ENCODE measurements at regions not wholly inside any gene's neighbourhood (a gene's known extent, or its start where the extent isn't known, plus 50 kb on each side); places are given as distances from the start of the nearest gene placed in this dataset.

DNA sequence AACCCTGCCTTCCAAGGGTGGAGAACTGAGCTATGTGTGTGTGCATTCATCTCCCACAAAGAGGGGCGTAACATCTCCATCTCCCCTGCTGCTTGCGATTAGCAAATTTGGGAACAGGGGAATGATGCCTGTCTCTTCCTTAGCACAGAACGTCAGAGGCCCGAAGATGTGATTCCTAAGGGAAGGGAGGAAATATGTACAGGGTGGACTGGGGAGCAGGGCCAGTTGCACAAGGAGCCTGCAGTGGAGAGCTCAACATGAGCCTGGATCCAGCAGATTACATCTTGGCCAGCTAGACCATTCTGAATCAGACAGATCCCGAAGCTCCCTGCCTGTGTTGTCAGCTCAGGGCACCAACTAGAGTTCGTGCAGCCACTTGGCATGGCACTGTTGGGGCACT lies 118.1 kb downstream of the NGF start:
- Histone ChIP-seq H3K4me3 (ENCODE audit: insufficient read depth, low read depth, low read length) (no peak overlapping the region), H2AK9ac (replicated peaks; ENCODE audit: low read depth, low read length, poor library complexity) (no peak overlapping the region), H3K4ac (ENCODE audit: low read depth, low read length) (0 out of 2 replicates have a peak overlapping the region, but pooled peaks have one; percentile 16), H3K14ac (replicated peaks; ENCODE audit: low read depth, low read length) (no peak overlapping the region), H3K18ac (ENCODE audit: low read depth, low read length) (no peak overlapping the region), H4K91ac (ENCODE audit: insufficient read depth, low read depth, low read length) (peak overlapping the region; percentile 23), H3K27me3 (ENCODE audit: control insufficient read depth, insufficient read depth, low read length) (no peaks in the 10 kb centered on the region), H3K56ac (ENCODE audit: extremely low read depth, insufficient read depth, low read length) (no peak overlapping the region), H2AK5ac (ENCODE audit: low read depth, low read length) (no peak overlapping the region), H3K36me3 (ENCODE audit: control insufficient read depth, insufficient read depth, low read length) (no peaks in the 10 kb centered on the region), H3K23ac (ENCODE audit: low read depth, low read length) (no peak overlapping the region), H4K5ac (ENCODE audit: low read depth, low read length) (no peak overlapping the region), H3K9me3 (ENCODE audit: control insufficient read depth, insufficient read depth, low read length) (no peaks in the 10 kb centered on the region), H2BK120ac (ENCODE audit: low read depth, low read length) (peak overlapping the region; percentile 43; the same call in 1 of the 2 replicates), H2AFZ (replicated peaks; ENCODE audit: low read length, poor library complexity) (no peak overlapping the region), H3K9me1 (ENCODE audit: insufficient read depth, low read length) (0 out of 2 replicates have a peak, but pooled peaks cover 2% of the 10 kb centered on the region), H4K8ac (ENCODE audit: low read depth in 2 of 2, low read length in 2 of 2) (no peak overlapping the region), H2BK20ac (ENCODE audit: low read depth, low read length) (no peak overlapping the region), H3K9ac (ENCODE audit: low read depth, low read length) (no peak overlapping the region), H2BK5ac (ENCODE audit: low read depth, low read length, poor library complexity, severe bottlenecking) (no peak overlapping the region), H3K27ac (ENCODE audit: insufficient read depth, low read length) (no peak overlapping the region), H3K4me1 (ENCODE audit: control insufficient read depth, insufficient read depth, low read length) (peaks cover 4% of the 10 kb centered on the region; the same call in 1 of the 2 replicates), H3K79me1 (ENCODE audit: low read depth in 1 of 2, low read length in 2 of 2) (no peaks in the 10 kb centered on the region), H2BK15ac (ENCODE audit: low read depth, low read length) (no peak overlapping the region), H3K4me2 (ENCODE audit: low read depth, low read length) (no peak overlapping the region), H4K20me1 (ENCODE audit: insufficient read depth, low read length) (no peaks in the 10 kb centered on the region)
- intact Hi-C loops (cut with micrococcal nuclease), result no loop called here
- DNase-seq, result no peak
- no peak for TF ChIP-seq POLR2A (IDR thresholded peaks at IDR 0.05; ENCODE audit: low read depth, low read length)
- TF ChIP-seq, protein P1, sequence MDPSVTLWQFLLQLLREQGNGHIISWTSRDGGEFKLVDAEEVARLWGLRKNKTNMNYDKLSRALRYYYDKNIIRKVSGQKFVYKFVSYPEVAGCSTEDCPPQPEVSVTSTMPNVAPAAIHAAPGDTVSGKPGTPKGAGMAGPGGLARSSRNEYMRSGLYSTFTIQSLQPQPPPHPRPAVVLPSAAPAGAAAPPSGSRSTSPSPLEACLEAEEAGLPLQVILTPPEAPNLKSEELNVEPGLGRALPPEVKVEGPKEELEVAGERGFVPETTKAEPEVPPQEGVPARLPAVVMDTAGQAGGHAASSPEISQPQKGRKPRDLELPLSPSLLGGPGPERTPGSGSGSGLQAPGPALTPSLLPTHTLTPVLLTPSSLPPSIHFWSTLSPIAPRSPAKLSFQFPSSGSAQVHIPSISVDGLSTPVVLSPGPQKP (IDR thresholded peaks at IDR 0.05; ENCODE audit: borderline replicate concordance, low read depth, low read length), result no peak
- TF ChIP-seq USF2 (IDR thresholded peaks at IDR 0.05; ENCODE audit: low read depth, low read length), result no peak
- no peak for TF ChIP-seq CHD1 (IDR thresholded peaks at IDR 0.05; ENCODE audit: low read depth, low read length)
- no peak for TF ChIP-seq CTCF (conservative IDR thresholded peaks at IDR 0.05; ENCODE audit: low read depth, low read length)
- TF ChIP-seq FOS (IDR thresholded peaks at IDR 0.05; ENCODE audit: low read depth, low read length), result no peak
- no peak for TF ChIP-seq RFX5 (IDR thresholded peaks at IDR 0.05; ENCODE audit: low read depth, low read length)
- no peak for TF ChIP-seq MXI1 (IDR thresholded peaks at IDR 0.05; ENCODE audit: borderline replicate concordance, low read depth, low read length)
- TF ChIP-seq CEBPB (IDR thresholded peaks at IDR 0.05; ENCODE audit: low read depth, low read length), result no peak
- no peak for TF ChIP-seq RCOR1 (IDR thresholded peaks at IDR 0.05; ENCODE audit: insufficient replicate concordance, low read length)
- TF ChIP-seq NFE2L2 (IDR thresholded peaks at IDR 0.05; ENCODE audit: low read depth, low read length), result no peak
- TF ChIP-seq SMC3 (IDR thresholded peaks at IDR 0.05; ENCODE audit: low read depth, low read length), result no peak
- no peak for TF ChIP-seq RAD21 (IDR thresholded peaks at IDR 0.05; ENCODE audit: low read length)
- no peak for TF ChIP-seq MAFK (IDR thresholded peaks at IDR 0.05; ENCODE audit: low read depth, low read length)
- TF ChIP-seq BHLHE40 (IDR thresholded peaks at IDR 0.05; ENCODE audit: low read depth, low read length), result no peak
- TF ChIP-seq MAZ (IDR thresholded peaks at IDR 0.05; ENCODE audit: borderline replicate concordance, low read depth, low read length), result no peak
- WGBS, 2 experiments (ENCODE audit: extremely low coverage in 2 of 2, insufficient read length in 1 of 2), result 100% methylated on average over 1 of the region's 6 CpGs; no CpG with 5 or more reads in 1 of the 2 experiments
- ATAC-seq (ENCODE audit: low read depth), result no peak
- no TSS peak for BruUV-seq (replicated peaks)
- in situ Hi-C loops (cut with MboI; ENCODE audit: low sequenced_read_pairs), result no loop called here
- dilution Hi-C loops (cut with HindIII; ENCODE audit: low sequenced_read_pairs, unreplicated experiment), result no loop called here
- ChIA-PET POLR2A (ENCODE audit: unreplicated experiment) (interaction anchor here (0.9 kb wide), 1 partner anchor 12 kb away, joined by 7 read pairs; no protein-coding TSS in a partner anchor), CTCF (interaction anchor here (1.0 kb wide), 1 partner anchor 81 kb away, joined by 4 read pairs; no protein-coding TSS in a partner anchor)
